OCI-LY1 (cell line): ENCODE measurements at regions not wholly inside any gene's neighbourhood (a gene's known extent, or its start where the extent isn't known, plus 50 kb on each side); places are given as distances from the start of the nearest gene placed in this dataset.
"Not testable (repeated sequence)": the region's sequence is repeated elsewhere in the genome, so short reads cannot be mapped to it uniquely, and the experiment has no call there.

Experiments
- H2AFZ ChIP-seq: fragments of 200-600 bp; sonication (generic), shearing (Covaris generic); 2 replicates; pipeline ENCODE4 v1.6.0; 2014; ENCODE audit warnings: antibody characterized with exemption, mild to moderate bottlenecking, low read length
- H3F3A ChIP-seq: fragments of 200-600 bp; sonication (generic), shearing (Covaris generic); 2 replicates; pipeline ENCODE4 v1.6.0; 2014; ENCODE audit warnings: mild to moderate bottlenecking, antibody characterized with exemption, low read length, moderate library complexity; ENCODE audit not compliant: insufficient read depth
- H3K27ac ChIP-seq: fragments of 200-600 bp; sonication (generic); 2 replicates; pipeline ENCODE4 v1.5.1; 2014; ENCODE audit warnings: low read length, mixed run types, mild to moderate bottlenecking, low read depth; ENCODE audit not compliant: poor library complexity, severe bottlenecking
- H3K27me3 ChIP-seq: fragments of 200-600 bp; sonication (generic); 2 replicates; pipeline ENCODE4 v1.6.0; 2014; ENCODE audit warnings: antibody characterized with exemption, mild to moderate bottlenecking, low read length, moderate library complexity; ENCODE audit not compliant: insufficient read depth
- H3K36me3 ChIP-seq: fragments of 200-600 bp; sonication (generic); 2 replicates; pipeline ENCODE4 v1.6.1; 2014; ENCODE audit warnings: mild to moderate bottlenecking, antibody characterized with exemption, low read length, moderate library complexity, mixed read lengths; ENCODE audit not compliant: insufficient read depth
- H3K4me1 ChIP-seq: fragments of 200-600 bp; sonication (generic); 2 replicates; pipeline ENCODE4 v1.5.1; 2014; ENCODE audit warnings: mild to moderate bottlenecking, low read length, moderate library complexity; ENCODE audit not compliant: insufficient read depth, severe bottlenecking
- H3K4me2 ChIP-seq: fragments of 200-600 bp; sonication (generic), shearing (Covaris generic); 2 replicates; pipeline ENCODE4 v1.6.1; 2014; ENCODE audit warnings: low read length
- H3K4me3 ChIP-seq: fragments of 200-600 bp; sonication (generic); 2 replicates; pipeline ENCODE4 v1.5.1; 2014; ENCODE audit warnings: low read length, low read depth, mild to moderate bottlenecking, mixed read lengths; ENCODE audit not compliant: poor library complexity, severe bottlenecking
- H3K79me2 ChIP-seq: fragments of 200-600 bp; shearing (Covaris generic); 2 replicates; pipeline ENCODE4 v1.6.1; 2016; ENCODE audit warnings: mixed run types, low read length, mixed read lengths; ENCODE audit not compliant: insufficient read depth
- H3K9ac ChIP-seq: fragments of 200-600 bp; sonication (generic), shearing (Covaris generic); 2 replicates; pipeline ENCODE4 v1.6.1; 2014; ENCODE audit warnings: mild to moderate bottlenecking, low read length, mixed read lengths
- H3K9me2 ChIP-seq: fragments of 200-600 bp; sonication (generic), shearing (Covaris generic); 2 replicates; pipeline ENCODE4 v1.6.1; 2014; ENCODE audit warnings: low read depth, mild to moderate bottlenecking, low read length, mixed read lengths
- H3K9me3 ChIP-seq: fragments of 200-600 bp; shearing (Covaris generic); 2 replicates; pipeline ENCODE4 v1.6.1; 2014; ENCODE audit warnings: low read length, mixed read lengths
- H4K20me1 ChIP-seq: fragments of 200-600 bp; sonication (generic), shearing (Covaris generic); 2 replicates; pipeline ENCODE4 v1.6.0; 2016; ENCODE audit warnings: mild to moderate bottlenecking, low read length; ENCODE audit not compliant: insufficient read depth
- CTCF ChIP-seq: fragments of 200-600 bp; sonication (generic), shearing (Covaris generic); IDR thresholded peaks from 2 replicates; pipeline ENCODE4 v1.5.1; 2017; ENCODE audit warnings: mild to moderate bottlenecking, antibody characterized with exemption, low read length, moderate library complexity, mixed read lengths
- EZH2 ChIP-seq: fragments of 200-600 bp; sonication (generic), shearing (Covaris generic); IDR thresholded peaks from 2 replicates; pipeline ENCODE4 v1.8.0; 2017; ENCODE audit warnings: borderline replicate concordance, mixed run types, mild to moderate bottlenecking, antibody characterized with exemption, low read length, moderate library complexity, mixed read lengths

GRCh38 chr12:114160445-114160844 is 194.3 kb upstream of the RBM19 start:
- Histone ChIP-seq H3K9me3 (no peaks in the 10 kb centered on the region), H2AFZ (no peak overlapping the region), H3K4me1 (no peaks in the 10 kb centered on the region), H3K79me2 (no peaks in the 10 kb centered on the region), H3K27me3 (no peaks in the 10 kb centered on the region), H3K4me2 (no peak overlapping the region), H3K9me2 (no peaks in the 10 kb centered on the region), H3K27ac (no peak overlapping the region), H3K36me3 (no peaks in the 10 kb centered on the region), H4K20me1 (no peaks in the 10 kb centered on the region), H3F3A (no peaks in the 10 kb centered on the region), H3K9ac (no peak overlapping the region), H3K4me3 (no peak overlapping the region)
- TF ChIP-seq EZH2 (no peak), CTCF (no peak)

GRCh38 chr12:114152890-114153289 is 186.8 kb upstream of the RBM19 start:
- H3K9me2 ChIP-seq = no peaks in the 10 kb centered on the region

GRCh38 chr12:114152066-114152465 is 185.9 kb upstream of the RBM19 start:
- no peaks in the 10 kb centered on the region for H3K79me2 ChIP-seq
- H3K27ac ChIP-seq = no peak overlapping the region
- H3K9me2 ChIP-seq = no peaks in the 10 kb centered on the region
- H3K27me3 ChIP-seq = no peaks in the 10 kb centered on the region
- no peak overlapping the region for H2AFZ ChIP-seq
- H3K4me3 ChIP-seq = no peak overlapping the region
- no peak overlapping the region for H3K9ac ChIP-seq
- no peaks in the 10 kb centered on the region for H3K9me3 ChIP-seq
- no peaks in the 10 kb centered on the region for H3F3A ChIP-seq
- TF ChIP-seq EZH2 (no peak), CTCF (no peak)
- H3K4me1 ChIP-seq = no peaks in the 10 kb centered on the region
- H4K20me1 ChIP-seq = no peaks in the 10 kb centered on the region
- no peaks in the 10 kb centered on the region for H3K36me3 ChIP-seq
- H3K4me2 ChIP-seq = no peak overlapping the region

More at GRCh38 chr12:114152890-114153289, 186.8 kb upstream of the RBM19 start:
- no peak overlapping the region for H2AFZ ChIP-seq
- no peaks in the 10 kb centered on the region for H3K4me1 ChIP-seq
- H4K20me1 ChIP-seq = no peaks in the 10 kb centered on the region
- no peaks in the 10 kb centered on the region for H3K79me2 ChIP-seq
- no peak for TF ChIP-seq EZH2
- TF ChIP-seq CTCF = no peak
- no peaks in the 10 kb centered on the region for H3F3A ChIP-seq
- no peak overlapping the region for H3K27ac ChIP-seq
- no peak overlapping the region for H3K9ac ChIP-seq
- no peaks in the 10 kb centered on the region for H3K27me3 ChIP-seq
- H3K4me3 ChIP-seq = no peak overlapping the region
- H3K9me3 ChIP-seq = no peaks in the 10 kb centered on the region
- no peak overlapping the region for H3K4me2 ChIP-seq
- no peaks in the 10 kb centered on the region for H3K36me3 ChIP-seq

GRCh38 chr12:114150584-114150983 is 184.5 kb upstream of the RBM19 start:
- H3K27me3 ChIP-seq, H3K4me2 ChIP-seq, H3K4me1 ChIP-seq, H4K20me1 ChIP-seq, H3K4me3 ChIP-seq, H3K79me2 ChIP-seq, H3K9me2 ChIP-seq, H3K9me3 ChIP-seq, H2AFZ ChIP-seq, H3F3A ChIP-seq, H3K36me3 ChIP-seq, H3K9ac ChIP-seq, H3K27ac ChIP-seq: not testable (repeated sequence)
